NT2/D1 (cell line): ENCODE measurements at regions not wholly inside any gene's neighbourhood (a gene's known extent, or its start where the extent isn't known, plus 50 kb on each side); places are given as distances from the start of the nearest gene placed in this dataset.

Experiments used
- SUZ12 ChIP-seq: IDR thresholded peaks from 2 replicates; pipeline ENCODE4 v1.6.1; 2011; ENCODE audit not compliant: insufficient read length, insufficient read depth; ENCODE audit errors: extremely low read depth
- YY1 ChIP-seq: IDR thresholded peaks from 2 replicates; pipeline ENCODE4 v1.6.1; 2011; ENCODE audit not compliant: insufficient read length, insufficient read depth
- ZNF274 ChIP-seq: IDR thresholded peaks from 2 replicates; pipeline ENCODE4 v1.6.1; 2011; ENCODE audit warnings: mild to moderate bottlenecking, low read depth, low read length

- no peak for TF ChIP-seq YY1
- no peak for TF ChIP-seq SUZ12
- no peak for TF ChIP-seq ZNF274
Measured at GRCh38 chr2:103119352-103119751, 357.5 kb downstream of the TMEM182 start.
